ENCODE measurements at regions not wholly inside any gene's neighbourhood (a gene's known extent, or its start where the extent isn't known, plus 50 kb on each side); places are given as distances from the start of the nearest gene placed in this dataset.

GRCh38 chr3:66617351-66617750 is 116.5 kb upstream of the LRIG1 start:
- Histone ChIP-seq H3K9me1 (ENCODE audit: control insufficient read depth, insufficient read depth, low read length) (no peaks in the 10 kb centered on the region), H3K27ac (ENCODE audit: extremely low read depth, low read depth, low read length) (no peak overlapping the region), H3K4me1 (replicated peaks in 1 of 2; ENCODE audit: control insufficient read depth in 2 of 2, insufficient read depth in 2 of 2, low read length in 2 of 2) (no peaks in the 10 kb centered on the region), H2AFZ (ENCODE audit: low read depth, low read length) (no peak overlapping the region), H3K4me2 (ENCODE audit: insufficient read depth, low read length) (no peak overlapping the region), H3K9ac (ENCODE audit: insufficient read depth in 1 of 2, low read depth in 2 of 2, low read length in 2 of 2) (no peak overlapping the region), H3K36me3 (ENCODE audit: control insufficient read depth, insufficient read depth, low read length) (no peaks in the 10 kb centered on the region), H4K20me1 (replicated peaks; ENCODE audit: control insufficient read depth, insufficient read depth, low read length) (no peaks in the 10 kb centered on the region), H3K9me3 (replicated peaks; ENCODE audit: control insufficient read depth, insufficient read depth, low read depth, low read length) (no peaks in the 10 kb centered on the region), H3K4me3 (no peak overlapping the region), H3K79me2 (ENCODE audit: control insufficient read depth, insufficient read depth, low read length) (no peaks in the 10 kb centered on the region), H3K27me3 (ENCODE audit: control insufficient read depth in 2 of 2, insufficient read depth in 2 of 2, low read length in 2 of 2) (no peaks in the 10 kb centered on the region)
- CTCF ChIA-PET (ENCODE audit: low intra/inter-chr PET ratio): no interaction called here
- intact Hi-C loops (cut with micrococcal nuclease) (no loop called here), in situ Hi-C loops (cut with MboI) (no loop called here)
- TF ChIP-seq ZFP30 (CRISPR knock-in tag; IDR thresholded peaks at IDR 0.05; ENCODE audit: borderline replicate concordance): no peak
- WGBS (ENCODE audit: insufficient coverage, low coverage, missing lambda C conversion rate): 3% methylated on average over 2 of the region's 2 CpGs
- POLR2A ChIA-PET: no interaction called here
- DNase-seq (ENCODE audit: extremely low read depth in 1 of 4, low spot score in 3 of 4): no peak
- no peak for FAIRE-seq
- BruUV-seq (replicated peaks): no TSS peak
- ATAC-seq: no peak

- in situ Hi-C loops (cut with MboI) (no loop called here), intact Hi-C loops (cut with micrococcal nuclease) (no loop called here)
- 0% methylated on average over 4 of the region's 4 CpGs for WGBS (ENCODE audit: insufficient coverage, low coverage, missing lambda C conversion rate)
- no peaks in the 10 kb centered on the region for H3K9me1 ChIP-seq (ENCODE audit: control insufficient read depth, insufficient read depth, low read length)
- no peak overlapping the region for H3K4me3 ChIP-seq
- H3K9me3 ChIP-seq (replicated peaks; ENCODE audit: control insufficient read depth, insufficient read depth, low read depth, low read length): no peaks in the 10 kb centered on the region
- FAIRE-seq (no peak), DNase-seq (ENCODE audit: extremely low read depth in 1 of 4, low spot score in 3 of 4) (no peak), ATAC-seq (no peak)
- POLR2A ChIA-PET: no interaction called here
- H2AFZ ChIP-seq (ENCODE audit: low read depth, low read length): no peak overlapping the region
- H4K20me1 ChIP-seq (replicated peaks; ENCODE audit: control insufficient read depth, insufficient read depth, low read length): no peaks in the 10 kb centered on the region
- H3K79me2 ChIP-seq (ENCODE audit: control insufficient read depth, insufficient read depth, low read length): no peaks in the 10 kb centered on the region
- BruUV-seq (replicated peaks): no TSS peak
- TF ChIP-seq RBBP5 (IDR thresholded peaks at IDR 0.05; ENCODE audit: borderline replicate concordance, insufficient read depth, low read length, poor library complexity, severe bottlenecking) (no peak), ZBTB9 (CRISPR knock-in tag; IDR thresholded peaks at IDR 0.05) (no peak), ZBTB26 (CRISPR knock-in tag; IDR thresholded peaks at IDR 0.05) (no peak), TBL1XR1 (IDR thresholded peaks at IDR 0.05; ENCODE audit: low read length in 2 of 2) (no peak), ZBED1 (IDR thresholded peaks at IDR 0.05) (no peak), ATF3 (IDR thresholded peaks at IDR 0.05) (no peak), ATF3 (CRISPR knock-in tag; conservative IDR thresholded peaks at IDR 0.05) (no peak), CEBPB (tag; IDR thresholded peaks at IDR 0.05) (no peak), OTX1 (CRISPR knock-in tag; IDR thresholded peaks at IDR 0.05) (no peak), NFE2L1 (tag; IDR thresholded peaks at IDR 0.05; ENCODE audit: borderline replicate concordance, low read depth) (no peak), SMARCA5 (IDR thresholded peaks at IDR 0.05) (no peak)
- no peak overlapping the region for H3K4me2 ChIP-seq (ENCODE audit: insufficient read depth, low read length)
- H3K4me1 ChIP-seq (replicated peaks in 1 of 2; ENCODE audit: control insufficient read depth in 2 of 2, insufficient read depth in 2 of 2, low read length in 2 of 2): no peaks in the 10 kb centered on the region
- no peak overlapping the region for H3K9ac ChIP-seq (ENCODE audit: insufficient read depth in 1 of 2, low read depth in 2 of 2, low read length in 2 of 2)
- no peak overlapping the region for H3K27ac ChIP-seq (ENCODE audit: extremely low read depth, low read depth, low read length)
- H3K36me3 ChIP-seq (ENCODE audit: control insufficient read depth, insufficient read depth, low read length): no peaks in the 10 kb centered on the region
- H3K27me3 ChIP-seq (ENCODE audit: control insufficient read depth in 2 of 2, insufficient read depth in 2 of 2, low read length in 2 of 2): no peaks in the 10 kb centered on the region
- CTCF ChIA-PET (ENCODE audit: low intra/inter-chr PET ratio): no interaction called here
Observed at GRCh38 chr3:66618066-66618465, 117.2 kb upstream of the LRIG1 start.
